CD4-positive, alpha-beta T cell treated with Interleukin-4 for 1 hour (primary cell): ENCODE measurements at regions not wholly inside any gene's neighbourhood (a gene's known extent, or its start where the extent isn't known, plus 50 kb on each side); places are given as distances from the start of the nearest gene placed in this dataset.
A peak's percentile ranks its signal among the peaks of the same experiment; 100 is the strongest.

ENCODE experiments used
- DNase-seq, 2 donors: peaks; one replicate each; pipeline ENCODE4 v3.0.0-alpha.2; 2020 to 2022

- DNase-seq, result no peak
These were observed 263.8 kb downstream of the LOXHD1 start for GRCh38 chr18:46393230-46393629.

DNA sequence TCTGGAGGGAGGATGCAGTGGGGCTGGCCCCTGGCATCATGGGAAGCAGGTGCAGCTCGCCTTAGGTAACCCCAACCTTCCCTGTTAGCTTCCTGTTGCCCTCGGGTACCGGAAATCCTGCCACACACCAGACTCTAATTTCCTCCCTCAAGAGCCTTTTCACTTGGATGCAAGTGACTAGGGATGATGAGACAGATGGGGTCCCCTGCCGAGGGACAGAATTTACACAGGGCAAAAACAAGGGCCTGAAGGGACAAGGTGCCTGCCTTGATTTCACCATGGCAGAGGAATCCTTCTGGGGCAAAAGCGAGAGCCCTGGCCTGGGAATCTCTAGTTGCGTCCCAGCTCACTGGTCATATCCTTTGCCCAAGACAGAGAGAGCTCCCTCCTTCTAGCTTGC lies 263.1 kb downstream of the LOXHD1 start:
- no peak for DNase-seq

GRCh38 chr18:46395795-46396194 lies 261.2 kb downstream of the LOXHD1 start:
- no peak for DNase-seq

- DNase-seq, result no peak
These were observed 259.8 kb downstream of the LOXHD1 start for GRCh38 chr18:46397174-46397573.

DNA sequence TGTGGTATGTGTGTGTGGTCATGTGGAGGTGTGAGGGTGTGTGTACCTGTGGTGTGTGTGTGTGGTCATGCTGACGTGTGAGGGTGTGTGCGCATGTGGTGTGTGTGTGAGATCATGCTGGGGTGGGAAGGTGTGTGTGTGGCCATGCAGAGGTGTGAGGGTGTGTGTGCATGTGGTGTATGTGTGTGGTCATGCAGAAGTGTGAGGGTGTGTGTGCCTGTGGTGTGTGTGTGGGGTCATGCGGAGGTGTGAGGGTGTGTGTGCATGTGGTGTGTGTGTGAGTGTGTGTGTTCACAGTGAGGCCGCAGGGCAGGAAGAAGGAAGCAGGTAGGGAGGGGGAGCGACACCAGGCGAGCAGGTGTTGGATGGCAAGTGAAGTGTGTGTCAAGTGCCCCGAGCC lies 259.0 kb downstream of the LOXHD1 start:
- peak in 1 of 2 donors; percentile 30 for DNase-seq

DNA sequence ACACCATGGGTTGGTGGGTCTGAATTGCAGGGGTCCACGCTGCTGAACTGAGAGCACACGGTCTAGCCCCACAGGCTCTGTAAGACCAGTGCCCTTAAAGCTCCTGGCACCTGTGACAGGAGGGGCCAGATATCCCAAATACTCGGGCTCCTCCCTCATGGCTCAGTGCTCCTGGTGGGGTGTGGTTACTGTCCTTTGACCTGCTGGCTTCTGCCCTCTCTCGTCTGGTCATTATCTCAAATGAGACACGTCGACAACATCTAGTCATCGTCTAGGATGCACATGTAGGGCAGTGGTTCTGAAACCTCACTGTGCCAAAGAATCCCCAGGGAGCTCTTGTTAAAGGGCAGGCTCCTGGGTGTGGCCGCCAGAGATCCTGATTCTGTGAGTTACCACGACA lies 258.4 kb downstream of the LOXHD1 start:
- no peak for DNase-seq

- DNase-seq, result no peak
These were observed 257.7 kb downstream of the LOXHD1 start for GRCh38 chr18:46399303-46399702.

DNA sequence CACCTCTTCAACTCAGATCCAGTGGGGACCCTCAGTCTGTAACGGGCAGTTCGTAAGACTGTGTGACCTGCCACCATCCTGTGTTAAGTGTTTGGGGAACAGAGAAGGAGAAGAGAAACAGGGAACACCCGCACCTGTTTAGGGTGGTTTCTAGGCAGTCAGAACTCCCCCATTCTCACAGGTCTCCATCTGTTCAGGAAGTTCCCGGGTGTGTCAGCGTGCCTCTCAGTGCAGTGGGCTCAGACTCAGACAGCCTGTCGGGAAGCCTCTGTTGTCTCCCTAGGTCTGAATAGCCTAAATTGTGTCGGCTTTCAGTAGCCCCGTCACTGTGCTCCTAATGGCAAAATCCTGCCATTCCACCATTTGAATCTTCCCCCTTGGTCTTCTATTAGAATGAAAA lies 256.6 kb downstream of the LOXHD1 start:
- no peak for DNase-seq

DNA sequence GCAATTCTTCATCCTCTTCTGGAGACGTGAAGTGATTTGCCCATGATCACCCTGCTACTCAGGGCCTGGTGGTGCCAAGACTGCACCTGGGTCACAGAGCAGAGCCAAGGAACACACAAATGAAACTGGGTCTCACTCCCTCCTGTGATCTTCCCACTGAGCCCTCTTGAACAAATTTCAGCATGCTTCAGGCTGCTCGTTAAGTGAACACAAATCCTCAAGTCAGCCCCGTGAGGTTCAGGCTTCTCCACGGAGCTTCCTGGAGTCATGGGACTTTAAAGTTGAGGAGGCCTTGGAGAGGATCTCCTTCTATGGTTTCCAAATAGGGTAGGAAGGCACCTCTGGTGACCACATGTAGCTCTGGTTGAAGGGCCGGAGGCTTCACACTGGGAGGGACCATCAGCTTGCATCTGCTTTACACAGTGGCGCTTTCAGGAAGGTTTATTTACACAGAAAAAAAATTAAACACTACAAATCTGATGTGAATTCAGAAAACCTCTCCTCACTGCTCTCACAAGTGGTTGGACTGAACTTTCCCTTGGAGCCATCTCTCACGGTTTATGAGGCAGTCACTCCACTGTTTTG lies 255.4 kb downstream of the LOXHD1 start:
- DNase-seq, result no peak

- DNase-seq, result no peak
These were observed 254.6 kb downstream of the LOXHD1 start for GRCh38 chr18:46402396-46402795.

DNA sequence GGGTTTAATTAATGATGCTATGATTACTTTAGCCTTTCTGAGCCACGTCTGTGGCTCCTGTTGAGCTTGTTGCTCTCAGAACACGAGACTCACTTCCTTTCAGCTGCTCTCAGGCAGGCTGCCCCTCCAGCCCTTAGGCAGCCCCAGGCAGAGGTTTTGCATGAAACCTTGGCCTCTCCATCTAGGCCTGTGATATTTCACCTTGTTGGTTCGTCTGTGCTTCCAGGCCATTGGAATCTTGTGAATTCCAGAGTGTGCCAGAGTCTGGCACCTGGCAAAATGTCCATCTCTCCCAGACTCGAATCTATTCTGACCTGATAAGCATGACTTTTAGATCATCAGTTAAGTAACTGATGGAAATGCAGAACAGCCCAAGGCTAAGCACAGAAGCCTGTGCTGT lies 254.1 kb downstream of the LOXHD1 start:
- no peak for DNase-seq

GRCh38 chr18:46405832-46406538 lies 251.0 kb downstream of the LOXHD1 start:
- DNase-seq, result no peak

DNA sequence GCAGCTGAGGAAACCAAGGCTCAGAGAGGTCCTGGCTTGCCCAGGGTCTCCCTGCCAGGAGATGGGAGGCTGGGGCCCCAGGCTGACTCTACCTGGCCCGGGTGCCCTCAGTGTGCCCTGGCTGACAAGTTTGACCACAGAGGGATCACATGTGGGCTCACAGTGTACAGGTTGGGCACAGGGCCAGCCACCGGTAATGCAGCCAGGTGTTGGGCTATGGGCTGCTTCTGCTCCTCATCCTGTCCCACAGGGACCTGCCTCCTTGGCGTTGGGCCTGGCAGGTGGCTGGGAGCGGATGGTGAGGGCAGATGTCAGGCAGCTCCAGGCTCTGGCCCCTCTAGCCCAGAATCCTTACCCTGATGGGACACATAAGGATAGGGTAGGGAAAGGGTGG lies 250.5 kb downstream of the LOXHD1 start:
- DNase-seq, result no peak

DNA sequence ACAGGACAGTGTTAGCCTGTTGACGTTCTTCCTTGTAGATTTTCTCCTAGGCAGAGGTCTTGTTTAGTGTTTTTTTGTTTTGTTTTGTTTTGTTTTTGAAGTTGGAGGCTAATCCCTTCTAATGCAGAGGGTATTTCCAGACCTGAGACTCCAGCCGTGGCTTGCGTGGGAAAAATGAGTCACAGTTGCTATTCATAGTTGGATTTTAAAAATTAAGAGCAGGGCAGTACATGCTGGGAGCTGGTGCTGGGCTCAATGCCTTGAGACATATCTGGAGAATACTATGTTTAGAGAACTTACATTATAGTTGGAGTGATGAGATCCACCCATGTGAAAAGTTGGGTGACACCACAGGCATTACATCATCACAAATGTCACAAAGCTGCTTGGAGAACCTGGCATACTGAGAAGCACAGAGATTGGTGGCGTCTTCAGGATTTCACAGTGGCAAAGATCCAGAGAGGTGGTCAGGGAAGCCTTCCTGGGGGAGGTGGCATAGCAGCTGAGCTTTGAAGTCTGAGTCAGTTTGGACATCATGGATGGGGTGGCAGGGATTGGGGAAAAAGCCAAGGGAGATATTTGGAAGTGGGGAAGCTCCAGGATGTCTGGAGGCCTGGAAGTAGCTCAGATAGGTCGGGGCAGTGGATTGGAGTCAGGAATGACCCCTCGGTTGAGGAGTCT lies 249.4 kb downstream of the LOXHD1 start:
- DNase-seq, result no peak

GRCh38 chr18:46408334-46408987 lies 248.6 kb downstream of the LOXHD1 start:
- no peak for DNase-seq

GRCh38 chr18:46411191-46411828 lies 245.7 kb downstream of the LOXHD1 start:
- no peak for DNase-seq

GRCh38 chr18:46411867-46412690 lies 244.9 kb downstream of the LOXHD1 start:
- DNase-seq, result no peak

GRCh38 chr18:46412916-46413315 lies 244.1 kb downstream of the LOXHD1 start:
- no peak for DNase-seq

- no peak for DNase-seq
These were observed 243.3 kb downstream of the LOXHD1 start for GRCh38 chr18:46413684-46414083.

GRCh38 chr18:46414863-46415262 lies 242.2 kb downstream of the LOXHD1 start:
- DNase-seq, result no peak

- no peak for DNase-seq
These were observed 241.3 kb downstream of the LOXHD1 start for GRCh38 chr18:46415532-46416252.
